VCaP (cell line): ENCODE measurements at regions not wholly inside any gene's neighbourhood (a gene's known extent, or its start where the extent isn't known, plus 50 kb on each side); places are given as distances from the start of the nearest gene placed in this dataset.

Experiments
- H3K27ac ChIP-seq: fragments of 450-650 bp; 2 replicates; pipeline ENCODE4 v1.5.1; 2017
- CTCF ChIP-seq: fragments of 450-650 bp; conservative IDR thresholded peaks from 2 replicates; pipeline ENCODE4 v1.5.1; 2017; ENCODE audit warnings: mild to moderate bottlenecking, moderate library complexity

- no peak overlapping the region for H3K27ac ChIP-seq
- no peak for TF ChIP-seq CTCF
These were observed 596.1 kb upstream of the NRSN1 start for GRCh38 chr6:23529902-23530301.

GRCh38 chr6:23531666-23532065 is 594.3 kb upstream of the NRSN1 start:
- no peak overlapping the region for H3K27ac ChIP-seq
- no peak for TF ChIP-seq CTCF

- no peak for TF ChIP-seq CTCF
These were observed 593.8 kb upstream of the NRSN1 start for GRCh38 chr6:23532227-23532626.

GRCh38 chr6:23533311-23533710 is 592.7 kb upstream of the NRSN1 start:
- no peak for TF ChIP-seq CTCF
- no peak overlapping the region for H3K27ac ChIP-seq

More at GRCh38 chr6:23532227-23532626, 593.8 kb upstream of the NRSN1 start:
- no peak overlapping the region for H3K27ac ChIP-seq

GRCh38 chr6:23533944-23534343 is 592.1 kb upstream of the NRSN1 start:
- no peak for TF ChIP-seq CTCF
- H3K27ac ChIP-seq, result no peak overlapping the region

- no peak for TF ChIP-seq CTCF
- no peak overlapping the region for H3K27ac ChIP-seq
These were observed 591.7 kb upstream of the NRSN1 start for GRCh38 chr6:23534351-23534750.

- TF ChIP-seq CTCF, result no peak
- H3K27ac ChIP-seq, result no peak overlapping the region
These were observed 590.9 kb upstream of the NRSN1 start for GRCh38 chr6:23535101-23535500.

GRCh38 chr6:23537828-23538227 is 588.2 kb upstream of the NRSN1 start:
- TF ChIP-seq CTCF, result no peak
- no peak overlapping the region for H3K27ac ChIP-seq
